T-helper 2 cell treated with Interferon-gamma antibody and Interleukin-4, amounts not matched to agents 5 μg/mL and 100 μg/mL, for 36 hours (primary cell): ENCODE measurements at regions not wholly inside any gene's neighbourhood (a gene's known extent, or its start where the extent isn't known, plus 50 kb on each side); places are given as distances from the start of the nearest gene placed in this dataset.
"Not testable (repeated sequence)": the region's sequence is repeated elsewhere in the genome, so short reads cannot be mapped to it uniquely, and the experiment has no call there.

Experiments used
- DNase-seq: peaks from one replicate; pipeline ENCODE4 v3.0.0; 2021; ENCODE audit warnings: low spot score
- H3K27ac Mint-ChIP-seq: one replicate; pipeline ENCODE4 v1.8.0; 2021; ENCODE audit warnings: mild to moderate bottlenecking, mixed read lengths
- H3K27me3 Mint-ChIP-seq: one replicate; pipeline ENCODE4 v1.8.0; 2021; ENCODE audit warnings: low read depth, mixed read lengths
- H3K36me3 Mint-ChIP-seq: one replicate; pipeline ENCODE4 v1.8.0; 2021; ENCODE audit warnings: low read depth, mixed read lengths
- H3K4me1 Mint-ChIP-seq: one replicate; pipeline ENCODE4 v1.8.0; 2021; ENCODE audit warnings: low read depth, mixed read lengths
- H3K4me3 Mint-ChIP-seq: one replicate; pipeline ENCODE4 v1.8.0; 2022; ENCODE audit warnings: mild to moderate bottlenecking, moderate library complexity, mixed read lengths
- H3K9me3 Mint-ChIP-seq: one replicate; pipeline ENCODE4 v1.8.0; 2021; ENCODE audit warnings: mixed read lengths

- Mint-ChIP-seq H3K27ac (no peak overlapping the region), H3K4me1 (no peaks in the 10 kb centered on the region), H3K4me3 (no peak overlapping the region), H3K36me3 (no peaks in the 10 kb centered on the region), H3K9me3 (no peaks in the 10 kb centered on the region), H3K27me3 (peaks cover 10% of the 10 kb centered on the region)
- no peak for DNase-seq
These were observed 100.4 kb downstream of the PSMG1 start for GRCh38 chr21:39082656-39083376.

DNA sequence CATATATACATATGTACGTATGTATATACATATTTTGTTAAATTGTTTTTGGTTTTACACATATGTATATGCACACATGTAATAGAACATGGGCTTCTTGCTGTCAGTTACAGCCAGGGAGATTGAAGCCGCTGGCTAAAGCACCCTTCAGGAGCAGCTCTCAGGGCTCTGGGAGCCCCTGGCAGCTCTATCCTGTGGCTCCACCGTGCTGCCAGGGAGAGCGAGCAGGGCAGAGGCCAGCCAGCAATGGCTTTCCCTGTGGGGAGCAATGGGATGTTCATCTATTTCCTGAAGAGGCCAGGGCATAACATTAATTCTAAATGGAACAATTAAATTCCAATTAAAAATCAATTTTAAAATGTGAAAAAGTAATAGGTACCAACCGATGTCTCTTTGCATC lies 102.9 kb downstream of the PSMG1 start:
- H3K4me3 Mint-ChIP-seq = no peak overlapping the region
- no peaks in the 10 kb centered on the region for H3K36me3 Mint-ChIP-seq
- peaks cover 16% of the 10 kb centered on the region for H3K27me3 Mint-ChIP-seq
- H3K27ac Mint-ChIP-seq = no peak overlapping the region
- H3K9me3 Mint-ChIP-seq = peaks cover 3% of the 10 kb centered on the region
- H3K4me1 Mint-ChIP-seq = no peaks in the 10 kb centered on the region
- DNase-seq = no peak

- H3K9me3 Mint-ChIP-seq = peaks cover 11% of the 10 kb centered on the region
- no peak for DNase-seq
- H3K27ac Mint-ChIP-seq = no peak overlapping the region
These were observed 103.6 kb downstream of the PSMG1 start for GRCh38 chr21:39079617-39080016.

DNA sequence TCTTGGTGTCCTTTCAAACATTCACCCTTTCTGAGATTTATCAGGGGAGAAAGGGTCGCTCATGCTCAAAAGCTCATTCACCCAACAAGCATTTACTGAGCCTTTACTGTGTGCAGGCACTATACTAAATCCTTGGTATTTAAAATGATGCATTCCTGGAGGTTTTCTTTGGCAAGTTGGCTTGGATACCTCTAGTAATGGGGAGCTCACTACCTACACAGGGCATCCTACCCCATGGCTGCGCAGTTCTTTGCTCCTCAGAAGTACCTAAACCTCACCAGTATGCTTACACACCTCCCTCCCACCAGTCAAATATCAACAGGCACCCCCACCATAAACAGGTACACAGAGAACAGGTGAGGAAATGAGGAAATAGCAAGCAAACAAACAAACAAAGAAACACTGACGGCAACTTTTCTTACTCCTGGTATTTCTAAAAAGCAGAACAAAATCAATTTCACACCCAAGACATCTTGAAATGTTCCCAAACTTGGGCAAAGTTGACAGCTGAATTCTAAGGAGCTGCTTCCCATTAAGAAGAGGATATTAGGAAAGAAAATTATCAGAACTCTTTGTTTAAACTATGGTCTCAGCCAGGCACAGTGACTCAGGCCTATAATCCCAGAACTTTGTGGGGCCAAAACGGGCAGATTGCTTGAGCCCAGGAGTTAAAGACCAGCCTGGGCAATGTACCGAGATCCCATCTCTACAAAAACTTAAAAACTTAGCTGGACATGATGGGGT lies 104.8 kb downstream of the PSMG1 start:
- Mint-ChIP-seq H3K27me3 (peaks cover 29% of the 10 kb centered on the region), H3K4me3 (no peak overlapping the region), H3K36me3 (no peaks in the 10 kb centered on the region), H3K27ac (no peak overlapping the region), H3K9me3 (peaks cover 20% of the 10 kb centered on the region), H3K4me1 (no peaks in the 10 kb centered on the region)
- no peak for DNase-seq

More at GRCh38 chr21:39079617-39080016, 103.6 kb downstream of the PSMG1 start:
- H3K36me3 Mint-ChIP-seq = no peaks in the 10 kb centered on the region
- H3K4me1 Mint-ChIP-seq = no peaks in the 10 kb centered on the region
- no peak overlapping the region for H3K4me3 Mint-ChIP-seq
- H3K27me3 Mint-ChIP-seq = peaks cover 20% of the 10 kb centered on the region

DNA sequence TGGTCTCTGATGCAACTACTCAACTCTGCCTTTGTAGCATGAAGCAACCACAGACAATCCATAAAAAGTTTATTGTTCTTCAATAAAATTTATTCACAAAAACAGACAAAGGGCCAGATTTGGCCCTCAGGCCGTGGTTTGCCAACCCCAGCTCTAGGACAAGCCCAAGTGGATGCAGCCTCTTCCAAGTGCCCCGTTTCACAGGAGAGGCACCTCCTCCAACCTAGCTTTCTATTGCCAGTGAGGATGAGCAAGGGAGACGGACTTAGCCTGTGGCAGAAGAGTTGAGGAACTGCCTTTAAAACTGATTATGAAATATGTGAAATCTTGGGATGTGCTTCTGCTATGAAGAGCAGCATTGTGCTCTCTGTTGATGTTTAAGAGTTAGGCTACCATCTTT lies 105.4 kb downstream of the PSMG1 start:
- no peak overlapping the region for H3K27ac Mint-ChIP-seq
- H3K9me3 Mint-ChIP-seq = peaks cover 20% of the 10 kb centered on the region
- no peaks in the 10 kb centered on the region for H3K4me1 Mint-ChIP-seq
- no peak for DNase-seq
- no peaks in the 10 kb centered on the region for H3K36me3 Mint-ChIP-seq
- no peak overlapping the region for H3K4me3 Mint-ChIP-seq
- H3K27me3 Mint-ChIP-seq = peaks cover 29% of the 10 kb centered on the region

GRCh38 chr21:39074508-39074907 lies 108.7 kb downstream of the PSMG1 start:
- no peak overlapping the region for H3K4me3 Mint-ChIP-seq
- peaks cover 38% of the 10 kb centered on the region for H3K27me3 Mint-ChIP-seq

DNA sequence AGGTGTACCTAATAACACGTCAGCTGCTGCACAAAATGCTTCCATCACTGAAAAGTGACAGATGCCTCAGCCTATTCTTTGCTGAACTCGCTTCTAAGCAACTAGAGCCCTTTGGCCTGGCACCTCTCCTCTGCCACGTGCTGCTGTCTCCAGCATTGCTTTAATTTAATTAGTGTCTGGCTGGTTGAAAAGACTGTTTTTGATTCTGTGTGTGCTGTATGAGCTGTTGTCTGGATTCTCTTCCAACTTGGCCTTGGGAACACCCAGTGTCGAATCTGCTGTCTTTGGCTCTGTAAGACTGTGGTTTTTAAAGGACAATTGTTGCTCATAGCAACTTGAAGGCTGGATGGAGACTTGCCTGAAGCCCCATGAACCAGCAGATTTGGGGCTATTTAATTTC lies 109.5 kb downstream of the PSMG1 start:
- H3K9me3 Mint-ChIP-seq = peaks cover 25% of the 10 kb centered on the region
- DNase-seq = no peak

More at GRCh38 chr21:39074508-39074907, 108.7 kb downstream of the PSMG1 start:
- no peak for DNase-seq
- Mint-ChIP-seq H3K4me1 (no peaks in the 10 kb centered on the region), H3K27ac (no peak overlapping the region), H3K36me3 (no peaks in the 10 kb centered on the region), H3K9me3 (peaks cover 20% of the 10 kb centered on the region)

DNA sequence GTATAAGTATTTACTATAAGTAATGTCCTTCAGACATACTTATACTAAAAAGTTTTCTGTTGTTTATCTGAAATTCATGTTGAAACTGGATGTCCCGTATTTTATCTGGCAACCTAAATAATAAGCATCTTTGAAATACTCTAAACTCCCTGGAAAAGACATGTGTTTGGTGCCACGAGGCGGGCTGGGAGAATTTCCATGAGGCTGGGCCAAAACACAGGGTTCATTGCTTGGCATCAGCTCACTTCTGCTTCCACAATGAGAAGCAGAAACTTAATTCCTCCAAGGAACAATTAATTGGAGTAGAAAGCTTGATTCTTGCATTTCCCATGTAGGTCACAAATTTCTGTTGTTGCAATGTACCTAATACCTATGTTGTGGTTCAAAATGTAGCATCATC lies 110.2 kb downstream of the PSMG1 start:
- Mint-ChIP-seq H3K4me1 (peaks cover 5% of the 10 kb centered on the region), H3K4me3 (no peak overlapping the region), H3K36me3 (no peaks in the 10 kb centered on the region), H3K27ac (no peak overlapping the region), H3K9me3 (peaks cover 28% of the 10 kb centered on the region), H3K27me3 (peaks cover 44% of the 10 kb centered on the region)
- DNase-seq = no peak

More for the DNA sequence above, 109.5 kb downstream of the PSMG1 start:
- Mint-ChIP-seq H3K27me3 (peaks cover 37% of the 10 kb centered on the region), H3K4me1 (peaks cover 2% of the 10 kb centered on the region), H3K36me3 (no peaks in the 10 kb centered on the region), H3K4me3 (no peak overlapping the region), H3K27ac (no peak overlapping the region)

- peaks cover 5% of the 10 kb centered on the region for H3K4me1 Mint-ChIP-seq
- H3K36me3 Mint-ChIP-seq = no peaks in the 10 kb centered on the region
- peaks cover 28% of the 10 kb centered on the region for H3K9me3 Mint-ChIP-seq
- DNase-seq = no peak
- no peak overlapping the region for H3K4me3 Mint-ChIP-seq
- H3K27me3 Mint-ChIP-seq = peaks cover 43% of the 10 kb centered on the region
- H3K27ac Mint-ChIP-seq = no peak overlapping the region
These were observed 110.8 kb downstream of the PSMG1 start for GRCh38 chr21:39072468-39072867.

DNA sequence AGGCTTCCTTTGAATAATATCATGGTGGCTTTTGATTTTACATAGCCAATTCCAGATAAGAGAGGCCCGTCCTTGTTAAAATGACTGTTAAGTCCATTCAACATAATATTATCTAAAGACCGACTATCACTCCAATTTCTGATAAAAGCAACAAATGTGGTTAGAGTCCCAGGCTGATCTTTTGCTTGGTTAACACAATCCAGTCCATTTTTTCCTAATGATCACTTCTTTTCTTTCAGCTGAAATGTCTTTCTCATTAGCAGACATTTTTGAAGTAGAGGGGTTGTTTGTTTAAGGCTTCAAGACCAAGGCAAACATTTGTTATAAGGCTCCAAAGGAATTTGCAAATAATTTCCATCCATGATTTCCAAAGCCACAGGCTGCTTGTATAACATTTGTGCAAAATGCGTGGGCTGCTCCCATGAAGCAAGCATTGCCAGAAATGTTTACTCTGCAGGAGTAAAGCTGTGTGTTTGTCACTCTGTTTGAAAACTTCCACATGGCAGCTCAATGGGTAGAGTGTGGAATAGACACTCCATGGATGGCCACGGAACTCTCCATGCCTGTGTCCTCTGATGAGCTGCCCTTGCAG lies 111.5 kb downstream of the PSMG1 start:
- DNase-seq = no peak
- no peak overlapping the region for H3K4me3 Mint-ChIP-seq
- H3K27me3 Mint-ChIP-seq = peaks cover 39% of the 10 kb centered on the region
- H3K27ac Mint-ChIP-seq = no peak overlapping the region
- H3K36me3 Mint-ChIP-seq = no peaks in the 10 kb centered on the region
- H3K4me1 Mint-ChIP-seq = peaks cover 8% of the 10 kb centered on the region
- H3K9me3 Mint-ChIP-seq = peaks cover 28% of the 10 kb centered on the region

- H3K4me1 Mint-ChIP-seq = peaks cover 21% of the 10 kb centered on the region
- H3K27ac Mint-ChIP-seq, H3K36me3 Mint-ChIP-seq, DNase-seq, H3K4me3 Mint-ChIP-seq: not testable (repeated sequence)
- H3K9me3 Mint-ChIP-seq = peaks cover 20% of the 10 kb centered on the region
- H3K27me3 Mint-ChIP-seq = peaks cover 37% of the 10 kb centered on the region
These were observed 113.4 kb downstream of the PSMG1 start for GRCh38 chr21:39069856-39070255.

- Mint-ChIP-seq H3K27me3 (peaks cover 23% of the 10 kb centered on the region), H3K4me3 (no peak overlapping the region), H3K9me3 (peaks cover 13% of the 10 kb centered on the region), H3K27ac (no peak overlapping the region), H3K36me3 (no peaks in the 10 kb centered on the region), H3K4me1 (peaks cover 28% of the 10 kb centered on the region)
- DNase-seq = no peak
These were observed 116.1 kb downstream of the PSMG1 start for GRCh38 chr21:39066829-39067780.

DNA sequence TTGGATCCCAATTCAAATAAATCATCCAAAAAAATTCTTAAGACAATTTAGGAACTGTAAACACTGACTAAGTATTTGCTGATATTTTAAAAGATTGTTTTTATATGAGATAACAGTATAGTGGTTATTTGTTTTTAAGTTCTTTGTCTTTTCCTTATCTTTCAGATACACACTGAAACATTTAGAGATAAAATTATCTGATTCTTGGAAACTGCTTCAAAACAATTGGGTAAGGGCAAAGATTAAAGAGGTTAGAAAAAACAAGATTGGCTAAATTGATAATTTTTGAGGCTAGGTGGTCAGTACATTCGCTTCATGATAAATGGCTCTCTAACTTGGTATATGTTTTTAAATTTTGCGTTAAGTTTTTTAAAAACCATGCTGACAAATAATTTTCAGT lies 117.3 kb downstream of the PSMG1 start:
- Mint-ChIP-seq H3K36me3 (no peaks in the 10 kb centered on the region), H3K27ac (no peak overlapping the region), H3K4me1 (peaks cover 28% of the 10 kb centered on the region), H3K9me3 (peaks cover 13% of the 10 kb centered on the region), H3K27me3 (peaks cover 17% of the 10 kb centered on the region), H3K4me3 (no peak overlapping the region)
- DNase-seq = no peak
